ENCODE measurements at regions not wholly inside any gene's neighbourhood (a gene's known extent, or its start where the extent isn't known, plus 50 kb on each side); places are given as distances from the start of the nearest gene placed in this dataset.

DNA sequence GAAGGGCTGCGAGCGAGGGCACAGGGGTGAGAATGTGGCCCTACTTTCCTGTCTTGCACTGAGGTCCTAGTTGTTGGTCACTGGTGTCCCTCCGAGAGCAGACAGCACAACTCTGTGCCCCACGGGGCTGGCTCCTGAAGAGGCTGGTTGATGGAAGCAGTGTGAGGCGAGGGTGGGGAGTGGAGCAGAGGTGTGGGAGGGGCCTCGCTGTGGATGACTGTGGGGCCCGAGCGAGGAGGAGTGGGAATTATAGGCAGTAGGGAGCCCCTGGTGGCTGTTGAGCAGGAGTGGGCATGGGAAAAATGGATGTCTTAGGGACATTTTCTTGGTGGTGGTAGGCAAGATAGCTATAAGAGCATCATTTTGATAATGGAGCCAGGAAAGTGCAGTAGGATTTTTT is 660.5 kb upstream of the HS6ST1 start:
- no peak for DNase-seq (ENCODE audit: low read depth in 4 of 4, low spot score in 3 of 4)

GRCh38 chr2:128980475-128980874 is 661.8 kb upstream of the HS6ST1 start:
- DNase-seq (ENCODE audit: low read depth in 4 of 4, low spot score in 3 of 4) = no peak

GRCh38 chr2:128981353-128981752 is 662.7 kb upstream of the HS6ST1 start:
- DNase-seq (ENCODE audit: low read depth in 4 of 4, low spot score in 3 of 4) = no peak

- DNase-seq (ENCODE audit: low read depth in 4 of 4, low spot score in 3 of 4) = no peak
These were observed 663.3 kb upstream of the HS6ST1 start for GRCh38 chr2:128982001-128982400.

GRCh38 chr2:128982670-128983069 is 664.0 kb upstream of the HS6ST1 start:
- DNase-seq (ENCODE audit: low read depth in 4 of 4, low spot score in 3 of 4) = no peak

GRCh38 chr2:128983094-128983493 is 664.4 kb upstream of the HS6ST1 start:
- no peak for DNase-seq (ENCODE audit: low read depth in 4 of 4, low spot score in 3 of 4)

DNA sequence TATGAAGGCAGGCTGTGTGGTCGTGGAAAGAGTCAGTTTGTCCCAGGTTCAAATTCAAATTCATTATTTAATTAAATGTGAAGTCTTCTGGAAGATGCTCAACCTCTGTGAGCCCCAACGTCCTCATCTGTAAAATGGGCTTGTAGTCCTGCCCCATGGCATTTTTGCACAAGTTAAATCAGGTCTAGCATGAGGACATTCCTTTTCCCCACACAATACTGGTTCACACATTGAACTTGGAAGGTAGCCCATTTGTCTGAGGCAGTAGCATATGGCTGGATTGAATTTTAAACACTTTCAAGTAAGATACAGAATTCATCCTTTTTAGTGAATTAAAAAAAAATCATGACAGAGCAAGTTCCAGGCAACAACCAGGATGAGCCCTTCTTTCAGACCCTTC is 665.4 kb upstream of the HS6ST1 start:
- DNase-seq (ENCODE audit: low read depth in 4 of 4, low spot score in 3 of 4) = no peak

DNA sequence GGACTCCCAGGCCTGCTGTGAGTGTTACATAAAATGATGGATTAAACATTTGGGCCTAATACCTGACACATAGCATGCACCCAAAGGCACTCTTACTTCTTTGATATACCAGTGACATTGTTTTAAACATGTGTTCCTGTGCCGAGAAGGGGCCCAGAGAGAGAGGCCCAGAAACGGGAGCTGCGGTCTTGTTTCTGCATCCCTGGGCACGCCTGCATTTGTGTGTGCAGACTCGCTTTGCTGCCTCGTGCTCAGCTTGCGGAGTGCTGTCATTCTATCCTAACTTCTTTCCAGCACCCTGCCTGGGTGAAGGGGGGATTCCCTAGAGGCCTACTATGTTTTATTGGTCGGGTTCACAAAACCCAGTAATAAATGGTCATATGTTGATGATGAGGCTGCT is 666.2 kb upstream of the HS6ST1 start:
- DNase-seq (ENCODE audit: low read depth in 4 of 4, low spot score in 3 of 4) = no peak

- no peak for DNase-seq (ENCODE audit: low read depth in 4 of 4, low spot score in 3 of 4)
These were observed 667.5 kb upstream of the HS6ST1 start for GRCh38 chr2:128986026-128986715.

- DNase-seq (ENCODE audit: low read depth in 4 of 4, low spot score in 3 of 4) = no peak
These were observed 668.2 kb upstream of the HS6ST1 start for GRCh38 chr2:128986867-128987268.

GRCh38 chr2:128988326-128988725 is 669.7 kb upstream of the HS6ST1 start:
- DNase-seq (ENCODE audit: low read depth in 4 of 4, low spot score in 3 of 4) = no peak

DNA sequence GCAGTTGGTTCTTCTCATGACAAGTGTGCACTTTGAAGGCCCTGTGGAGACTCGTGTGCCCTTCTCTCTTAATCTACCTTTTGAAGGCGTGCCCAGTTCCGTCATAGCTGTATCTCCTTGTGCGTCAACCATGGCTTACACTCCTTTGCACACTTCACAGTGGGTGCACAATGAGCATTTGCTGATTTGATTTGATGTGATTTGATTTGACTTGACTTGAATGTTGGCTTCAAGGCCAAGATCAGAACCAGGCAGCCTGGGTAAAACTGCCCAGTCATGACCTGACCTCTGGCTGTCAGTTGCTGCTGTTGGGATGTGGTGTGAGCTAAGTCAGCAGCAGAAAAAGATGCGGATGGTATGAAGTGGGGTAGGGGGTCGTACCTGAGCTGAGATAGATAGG is 670.3 kb upstream of the HS6ST1 start:
- DNase-seq (ENCODE audit: low read depth in 4 of 4, low spot score in 3 of 4) = no peak

DNA sequence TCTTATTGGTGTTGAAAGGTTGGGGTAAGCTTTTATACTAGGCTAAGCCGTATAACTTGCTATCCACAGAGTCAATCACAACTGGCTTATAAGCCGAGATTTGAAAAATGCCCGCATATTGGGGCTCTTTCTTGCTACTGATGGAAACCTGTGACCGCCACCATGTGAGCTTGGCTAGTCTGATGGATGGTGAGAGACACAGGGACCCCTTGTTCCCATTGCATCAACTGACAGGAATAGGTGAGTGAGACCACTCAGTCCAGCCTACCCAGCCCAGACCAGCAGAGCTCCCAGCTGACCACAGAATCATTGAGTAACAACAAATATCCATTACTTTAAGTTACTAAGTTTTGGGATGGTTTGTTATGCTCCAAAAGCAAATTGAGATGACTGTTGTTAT is 676.4 kb upstream of the HS6ST1 start:
- DNase-seq (ENCODE audit: low read depth in 4 of 4, low spot score in 3 of 4) = no peak

DNA sequence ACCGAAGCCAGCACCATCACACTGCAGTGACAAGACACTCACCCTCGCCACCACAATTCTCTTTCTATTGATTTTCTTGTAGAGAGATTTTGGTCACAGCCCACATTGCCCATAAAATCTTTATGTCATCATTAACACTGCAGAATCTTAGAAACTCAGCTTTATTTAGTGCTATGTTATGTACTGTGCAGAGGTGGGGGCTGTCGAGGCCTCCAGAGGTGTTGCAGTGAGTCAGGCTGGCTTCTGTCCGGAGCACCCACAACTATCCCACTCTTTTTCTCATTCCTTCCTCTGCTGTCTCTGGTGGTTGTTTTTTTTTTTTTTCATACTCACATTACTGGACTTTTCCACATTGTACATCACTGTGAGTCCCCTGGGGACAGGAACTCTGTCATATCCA is 677.4 kb upstream of the HS6ST1 start:
- DNase-seq (ENCODE audit: low read depth in 4 of 4, low spot score in 3 of 4) = no peak

GRCh38 chr2:128997166-128997866 is 678.6 kb upstream of the HS6ST1 start:
- DNase-seq (ENCODE audit: low read depth in 4 of 4, low spot score in 3 of 4) = no peak

DNA sequence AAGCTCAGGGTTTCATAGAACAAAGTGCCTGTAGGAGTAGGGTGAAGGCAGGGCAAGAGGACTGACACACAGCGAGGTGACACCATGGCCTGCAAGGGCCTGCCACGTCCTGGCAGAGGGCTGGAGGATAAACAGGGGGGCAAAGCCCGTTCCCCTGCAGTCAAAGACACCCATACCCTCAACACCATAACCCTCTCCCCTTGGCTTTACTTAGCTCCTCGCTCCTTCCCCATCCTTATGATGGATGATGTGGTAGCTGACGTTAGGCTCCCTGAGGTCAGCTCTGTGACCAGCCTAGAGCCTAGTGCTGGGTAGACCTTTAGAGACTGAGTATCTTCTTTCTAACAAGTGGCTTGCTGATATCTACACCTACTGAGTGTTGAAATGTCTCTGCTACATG is 683.3 kb upstream of the HS6ST1 start:
- no peak for DNase-seq (ENCODE audit: low read depth in 4 of 4, low spot score in 3 of 4)

GRCh38 chr2:129002751-129003150 is 684.1 kb upstream of the HS6ST1 start:
- DNase-seq (ENCODE audit: low read depth in 4 of 4, low spot score in 3 of 4) = no peak

DNA sequence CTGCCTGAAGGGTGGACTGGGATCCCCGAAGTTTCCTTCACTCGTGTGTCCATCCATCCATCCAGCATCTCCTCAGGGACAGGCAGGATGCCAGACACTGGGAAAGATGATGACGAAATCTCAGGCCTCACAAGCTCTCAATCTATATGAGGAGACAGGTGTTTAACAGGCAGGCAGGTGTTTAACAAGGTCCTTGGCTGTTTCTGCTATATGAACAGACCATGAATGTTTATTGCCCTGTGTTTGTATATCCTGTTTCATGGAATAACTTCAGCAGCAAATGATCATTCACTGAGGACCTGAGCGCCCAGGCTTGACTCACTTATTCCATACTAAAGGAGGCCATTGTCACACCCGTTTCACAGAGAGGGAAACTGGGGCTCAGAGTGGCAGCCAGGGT is 685.8 kb upstream of the HS6ST1 start:
- DNase-seq (ENCODE audit: low read depth in 4 of 4, low spot score in 3 of 4) = no peak

DNA sequence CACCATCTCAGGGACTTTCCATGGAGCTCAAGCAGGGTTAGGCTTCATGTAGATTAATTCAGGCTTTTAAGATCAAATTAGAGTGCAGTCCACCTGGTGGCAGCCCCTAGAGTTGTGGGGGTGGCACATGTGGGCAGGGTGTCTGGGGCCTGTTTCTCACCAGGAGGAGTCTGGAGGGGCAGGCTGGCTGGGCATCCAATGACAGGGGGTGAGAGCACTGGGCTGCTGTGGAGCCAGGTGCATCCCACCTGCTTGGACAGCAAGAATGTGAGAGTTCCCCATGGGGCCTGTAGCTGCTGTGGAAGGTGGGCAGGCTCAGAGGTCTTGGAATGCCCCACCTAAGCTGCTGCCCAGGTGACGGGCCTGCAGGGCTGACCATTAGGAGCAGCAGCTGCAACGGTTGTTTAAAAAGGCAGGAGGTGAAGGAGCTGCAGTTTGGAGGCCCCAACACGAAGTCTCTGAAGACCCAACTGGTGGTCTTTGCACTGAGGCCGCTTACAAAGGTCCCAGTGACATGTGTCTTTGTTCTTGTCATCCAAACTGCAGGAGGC is 686.3 kb upstream of the HS6ST1 start:
- DNase-seq (ENCODE audit: low read depth in 4 of 4, low spot score in 3 of 4) = no peak

GRCh38 chr2:129006135-129006886 is 687.6 kb upstream of the HS6ST1 start:
- peak in 2 of 4 donors; percentile 24 to 32 for DNase-seq (ENCODE audit: low read depth in 4 of 4, low spot score in 3 of 4)

DNA sequence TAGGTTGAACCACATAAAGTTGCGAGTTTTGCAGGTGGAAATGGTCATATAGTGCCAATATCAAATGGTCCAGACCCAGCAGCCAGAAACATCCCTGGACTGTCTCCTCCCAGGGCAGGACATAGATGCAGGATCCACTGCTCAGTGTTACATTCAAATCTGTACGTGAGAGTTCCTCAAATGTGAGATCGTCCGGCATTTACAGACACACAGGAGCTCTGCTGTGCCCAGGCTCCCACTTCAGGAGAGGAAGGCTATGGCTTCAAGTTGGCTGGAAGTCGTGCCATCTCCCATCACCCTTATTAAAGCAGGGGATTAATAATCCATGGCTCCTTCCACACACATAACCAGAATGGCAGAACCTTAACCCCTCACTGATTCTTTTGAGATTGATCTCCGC is 688.2 kb upstream of the HS6ST1 start:
- DNase-seq (ENCODE audit: low read depth in 4 of 4, low spot score in 3 of 4) = no peak
